ENCODE measurements at regions not wholly inside any gene's neighbourhood (a gene's known extent, or its start where the extent isn't known, plus 50 kb on each side); places are given as distances from the start of the nearest gene placed in this dataset.
"Not testable (repeated sequence)": the region's sequence is repeated elsewhere in the genome, so short reads cannot be mapped to it uniquely, and the experiment has no call there.

DNA sequence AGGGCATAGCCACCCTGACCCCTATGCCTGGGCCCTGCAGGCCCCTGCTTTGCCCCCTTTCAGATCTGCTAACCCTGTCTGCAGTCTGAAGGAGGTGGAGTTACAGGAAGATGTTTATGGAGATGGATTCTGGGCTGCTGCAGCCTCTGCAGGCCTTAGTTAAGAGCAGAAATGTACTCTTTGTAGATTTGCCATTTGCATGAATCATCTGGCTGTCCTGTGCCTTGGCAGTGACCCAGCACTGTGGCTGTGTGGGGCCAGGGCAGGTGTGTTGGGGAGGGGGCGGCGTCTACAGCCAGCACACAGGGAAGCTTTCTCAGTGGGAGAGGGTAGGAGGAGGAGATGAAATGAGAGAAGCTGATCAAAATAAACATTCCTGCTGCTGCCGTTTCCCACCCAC, 867.3 kb downstream of the PLA2G4A start:
- Histone ChIP-seq H3K27me3 (ENCODE audit: control insufficient read depth, insufficient read depth, low read length, poor library complexity, severe bottlenecking) (no peaks in the 10 kb centered on the region), H3K36me3 (ENCODE audit: control insufficient read depth, insufficient read depth, low read length) (no peaks in the 10 kb centered on the region), H3K4me3 (ENCODE audit: insufficient read depth, low read depth, low read length) (no peak overlapping the region), H3K9me3 (ENCODE audit: control insufficient read depth, low read length) (no peaks in the 10 kb centered on the region), H3K27ac (ENCODE audit: insufficient read depth, low read depth, low read length, poor library complexity, severe bottlenecking) (no peak overlapping the region), H3K4me1 (ENCODE audit: control insufficient read depth, insufficient read depth, low read length) (no peaks in the 10 kb centered on the region)
- 93 to 96% methylated on average over 3 of the region's 3 CpGs for WGBS, 2 experiments

DNA sequence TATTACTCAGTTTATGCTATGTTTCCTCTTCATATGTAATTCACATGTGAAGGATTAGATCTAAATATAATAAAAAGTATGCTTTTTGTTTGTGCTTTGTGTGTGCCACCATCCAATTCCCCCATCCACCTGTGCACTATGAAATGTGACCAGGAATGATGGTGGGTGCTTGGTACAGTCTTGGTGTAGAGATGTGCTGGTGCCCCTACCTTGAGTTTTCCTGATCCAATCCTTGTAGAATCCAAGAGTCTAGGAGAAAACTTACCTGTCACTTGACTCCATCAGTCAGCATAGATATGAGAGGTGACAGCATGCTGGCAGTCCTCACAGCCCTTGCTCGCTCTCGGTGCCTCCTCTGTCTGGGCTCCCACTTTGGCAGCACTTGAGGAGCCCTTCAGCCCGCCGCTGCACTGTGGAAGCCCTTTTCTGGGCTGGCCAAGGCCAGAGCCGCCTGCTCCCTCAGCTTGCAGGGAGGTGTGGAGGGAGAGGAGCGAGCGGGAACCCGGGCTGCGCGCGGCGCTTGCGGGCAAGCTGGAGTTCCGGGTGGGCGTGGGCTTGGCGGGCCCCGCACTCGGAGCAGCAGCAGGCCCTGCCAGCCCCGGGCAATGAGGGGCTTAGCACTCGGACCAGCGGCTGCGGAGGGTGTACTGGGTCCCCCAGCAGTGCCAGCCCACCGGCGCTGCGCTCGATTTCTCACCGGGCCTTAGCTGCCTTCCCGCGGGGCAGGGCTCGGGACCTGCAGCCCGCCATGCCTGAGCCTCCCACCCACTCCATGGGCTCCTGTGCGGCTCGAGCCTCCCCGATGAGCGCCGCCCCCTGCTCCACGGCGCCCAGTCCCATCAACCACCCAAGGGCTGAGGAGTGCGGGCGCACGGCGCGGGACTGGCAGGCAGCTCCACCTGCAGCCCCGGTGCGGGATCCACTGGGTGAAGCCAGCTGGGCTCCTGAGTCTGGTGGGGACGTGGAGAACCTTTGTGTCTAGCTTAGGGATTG, 874.7 kb downstream of the PLA2G4A start:
- H3K36me3 ChIP-seq (ENCODE audit: control insufficient read depth, insufficient read depth, low read length); H3K27me3 ChIP-seq (ENCODE audit: control insufficient read depth, insufficient read depth, low read length, poor library complexity, severe bottlenecking); H3K9me3 ChIP-seq (ENCODE audit: control insufficient read depth, low read length); H3K4me1 ChIP-seq (ENCODE audit: control insufficient read depth, insufficient read depth, low read length); H3K27ac ChIP-seq (ENCODE audit: insufficient read depth, low read depth, low read length, poor library complexity, severe bottlenecking); H3K4me3 ChIP-seq (ENCODE audit: insufficient read depth, low read depth, low read length): not testable (repeated sequence)
- WGBS, 2 experiments: 92 to 94% methylated on average over 37 to 46 of the region's 46 CpGs

DNA sequence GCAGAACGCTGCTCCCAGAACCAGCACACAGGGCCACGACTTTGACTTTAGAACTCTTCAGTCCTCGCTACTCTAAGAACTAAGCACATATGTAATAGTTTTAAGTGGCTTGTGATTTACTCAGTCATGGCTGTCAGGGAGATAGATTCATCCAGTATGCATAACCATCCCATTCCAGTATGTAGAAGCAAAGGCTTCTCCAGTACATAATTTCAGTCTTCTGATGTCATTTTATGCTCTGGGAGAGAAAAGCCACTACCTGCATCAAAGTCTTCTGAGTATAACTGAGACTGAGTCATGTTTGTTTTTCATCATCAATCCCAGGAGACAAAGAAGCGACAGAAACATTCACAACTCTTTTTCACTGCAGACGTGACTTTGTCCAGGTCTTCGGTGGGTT, 885.7 kb downstream of the PLA2G4A start:
- WGBS, 2 experiments: 89 to 92% methylated on average over 5 to 6 of the region's 6 CpGs
- Histone ChIP-seq H3K27me3 (ENCODE audit: control insufficient read depth, insufficient read depth, low read length, poor library complexity, severe bottlenecking) (no peaks in the 10 kb centered on the region), H3K9me3 (ENCODE audit: control insufficient read depth, low read length) (no peaks in the 10 kb centered on the region), H3K4me1 (ENCODE audit: control insufficient read depth, insufficient read depth, low read length) (no peaks in the 10 kb centered on the region), H3K4me3 (ENCODE audit: insufficient read depth, low read depth, low read length) (no peak overlapping the region), H3K36me3 (ENCODE audit: control insufficient read depth, insufficient read depth, low read length) (no peaks in the 10 kb centered on the region), H3K27ac (ENCODE audit: insufficient read depth, low read depth, low read length, poor library complexity, severe bottlenecking) (no peak overlapping the region)

DNA sequence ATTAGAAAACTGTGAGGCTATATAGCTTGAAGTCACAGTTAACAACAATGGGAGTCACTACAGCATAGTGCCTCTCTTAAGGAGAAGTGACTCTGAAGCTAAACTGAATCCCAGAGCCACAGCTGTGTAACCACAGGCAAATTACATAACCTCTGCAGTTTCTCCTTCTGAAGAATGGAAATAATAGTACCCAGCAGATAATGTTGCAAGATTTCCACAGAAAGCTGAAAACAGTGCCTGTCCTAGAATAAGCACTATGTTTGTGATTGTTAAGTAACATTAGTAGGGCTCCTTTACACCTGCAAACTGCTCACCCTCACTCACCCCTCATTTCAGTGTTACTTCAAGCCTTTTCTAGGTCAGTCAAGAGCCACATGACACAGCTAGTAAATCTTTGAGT, 886.7 kb downstream of the PLA2G4A start:
- Histone ChIP-seq H3K27me3 (ENCODE audit: control insufficient read depth, insufficient read depth, low read length, poor library complexity, severe bottlenecking) (no peaks in the 10 kb centered on the region), H3K36me3 (ENCODE audit: control insufficient read depth, insufficient read depth, low read length) (no peaks in the 10 kb centered on the region)

DNA sequence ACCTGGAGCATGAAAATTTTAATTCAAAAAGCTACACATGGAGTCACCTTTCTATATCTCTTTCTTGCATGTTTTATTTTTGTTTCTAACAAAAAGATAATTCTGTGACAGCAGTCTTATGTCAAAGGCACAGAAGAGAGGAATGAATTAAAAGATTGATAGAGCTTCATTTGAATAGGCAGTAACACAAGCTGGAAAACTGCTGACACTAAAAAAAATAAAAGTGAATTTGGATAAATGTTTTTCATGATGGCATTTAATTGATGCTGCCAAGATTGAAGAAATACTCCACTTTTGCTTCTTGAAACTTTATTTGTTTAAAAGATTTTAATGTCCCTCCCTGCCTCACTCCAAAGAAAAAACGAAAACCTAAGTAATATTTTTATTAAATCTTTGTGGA, 887.4 kb downstream of the PLA2G4A start:
- Histone ChIP-seq H3K27me3 (ENCODE audit: control insufficient read depth, insufficient read depth, low read length, poor library complexity, severe bottlenecking) (no peaks in the 10 kb centered on the region), H3K9me3 (ENCODE audit: control insufficient read depth, low read length) (no peaks in the 10 kb centered on the region), H3K4me3 (ENCODE audit: insufficient read depth, low read depth, low read length) (no peak overlapping the region), H3K36me3 (ENCODE audit: control insufficient read depth, insufficient read depth, low read length) (no peaks in the 10 kb centered on the region), H3K27ac (ENCODE audit: insufficient read depth, low read depth, low read length, poor library complexity, severe bottlenecking) (no peak overlapping the region), H3K4me1 (ENCODE audit: control insufficient read depth, insufficient read depth, low read length) (no peaks in the 10 kb centered on the region)
- no CpG with 5 or more reads among the region's 1 CpG for WGBS, 2 experiments

More for the DNA sequence above, 886.7 kb downstream of the PLA2G4A start:
- H3K9me3 ChIP-seq (ENCODE audit: control insufficient read depth, low read length): no peaks in the 10 kb centered on the region
- H3K4me1 ChIP-seq (ENCODE audit: control insufficient read depth, insufficient read depth, low read length): no peaks in the 10 kb centered on the region
- H3K4me3 ChIP-seq (ENCODE audit: insufficient read depth, low read depth, low read length): no peak overlapping the region
- no peak overlapping the region for H3K27ac ChIP-seq (ENCODE audit: insufficient read depth, low read depth, low read length, poor library complexity, severe bottlenecking)

DNA sequence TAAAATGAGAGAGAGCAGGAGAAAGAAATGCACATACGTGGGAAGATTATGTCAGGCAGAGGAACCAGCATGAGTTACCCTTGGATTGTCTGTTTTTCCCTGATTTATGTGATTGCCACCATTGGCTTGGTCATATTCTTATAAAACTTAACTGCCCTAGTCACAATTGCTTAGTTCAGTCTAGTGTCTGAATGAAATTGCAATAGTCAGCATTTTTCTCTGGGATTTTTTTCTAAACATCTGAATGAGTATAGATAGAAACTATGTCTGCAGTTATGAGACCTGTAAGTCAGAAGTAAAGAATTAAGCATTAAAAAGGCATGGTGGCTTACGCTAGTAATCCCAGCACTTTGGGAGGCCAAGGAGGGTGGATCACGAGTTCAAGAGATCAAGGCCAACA, 889.8 kb downstream of the PLA2G4A start:
- Histone ChIP-seq H3K4me1 (ENCODE audit: control insufficient read depth, insufficient read depth, low read length) (no peaks in the 10 kb centered on the region), H3K4me3 (ENCODE audit: insufficient read depth, low read depth, low read length) (no peak overlapping the region), H3K27me3 (ENCODE audit: control insufficient read depth, insufficient read depth, low read length, poor library complexity, severe bottlenecking) (no peaks in the 10 kb centered on the region), H3K36me3 (ENCODE audit: control insufficient read depth, insufficient read depth, low read length) (no peaks in the 10 kb centered on the region), H3K27ac (ENCODE audit: insufficient read depth, low read depth, low read length, poor library complexity, severe bottlenecking) (no peak overlapping the region), H3K9me3 (ENCODE audit: control insufficient read depth, low read length) (no peaks in the 10 kb centered on the region)
- 88 to 90% methylated on average over 3 of the region's 3 CpGs for WGBS, 2 experiments

DNA sequence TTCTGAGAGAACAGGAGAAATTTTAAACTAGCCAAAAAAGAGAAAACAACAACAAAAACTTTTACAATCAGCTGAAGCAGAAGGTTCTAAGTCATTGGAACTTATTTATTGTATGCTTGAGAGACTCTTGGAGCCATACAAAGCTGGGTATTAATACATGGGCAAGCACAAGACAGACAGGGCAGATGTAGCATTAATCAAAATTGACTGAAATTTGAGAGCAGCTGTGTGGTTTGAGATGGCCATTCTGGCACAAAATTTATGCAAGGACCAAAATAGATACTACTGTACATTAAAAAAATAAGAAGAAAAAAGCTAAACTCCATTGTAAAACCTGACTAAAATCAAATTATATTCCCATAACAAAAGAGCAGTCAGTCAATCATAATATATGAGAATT, 892.5 kb downstream of the PLA2G4A start:
- Histone ChIP-seq H3K4me3 (ENCODE audit: insufficient read depth, low read depth, low read length) (no peak overlapping the region), H3K4me1 (ENCODE audit: control insufficient read depth, insufficient read depth, low read length) (no peaks in the 10 kb centered on the region), H3K36me3 (ENCODE audit: control insufficient read depth, insufficient read depth, low read length) (no peaks in the 10 kb centered on the region), H3K27me3 (ENCODE audit: control insufficient read depth, insufficient read depth, low read length, poor library complexity, severe bottlenecking) (no peaks in the 10 kb centered on the region), H3K9me3 (ENCODE audit: control insufficient read depth, low read length) (no peaks in the 10 kb centered on the region), H3K27ac (ENCODE audit: insufficient read depth, low read depth, low read length, poor library complexity, severe bottlenecking) (no peak overlapping the region)

DNA sequence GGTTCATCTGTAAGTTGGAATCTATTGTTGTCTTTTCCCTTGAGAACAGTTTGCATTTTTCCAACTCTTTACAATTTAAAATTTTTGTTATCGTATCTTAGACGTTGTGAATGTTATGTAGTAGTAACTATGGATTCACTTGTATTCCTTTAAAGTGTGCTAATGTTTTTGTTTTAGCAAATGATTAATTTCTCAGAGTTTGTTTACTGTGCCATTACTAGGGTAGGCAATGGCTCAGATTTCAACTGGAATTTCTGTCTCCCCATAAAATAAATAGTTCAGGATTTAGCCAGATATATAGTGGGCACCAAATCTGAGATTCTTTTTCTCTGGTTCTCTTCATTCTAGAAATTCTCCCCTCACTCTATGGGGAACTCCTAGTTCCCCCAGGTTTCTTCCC, 896.5 kb downstream of the PLA2G4A start:
- no peak overlapping the region for H3K4me3 ChIP-seq (ENCODE audit: insufficient read depth, low read depth, low read length)
- no peaks in the 10 kb centered on the region for H3K27me3 ChIP-seq (ENCODE audit: control insufficient read depth, insufficient read depth, low read length, poor library complexity, severe bottlenecking)

DNA sequence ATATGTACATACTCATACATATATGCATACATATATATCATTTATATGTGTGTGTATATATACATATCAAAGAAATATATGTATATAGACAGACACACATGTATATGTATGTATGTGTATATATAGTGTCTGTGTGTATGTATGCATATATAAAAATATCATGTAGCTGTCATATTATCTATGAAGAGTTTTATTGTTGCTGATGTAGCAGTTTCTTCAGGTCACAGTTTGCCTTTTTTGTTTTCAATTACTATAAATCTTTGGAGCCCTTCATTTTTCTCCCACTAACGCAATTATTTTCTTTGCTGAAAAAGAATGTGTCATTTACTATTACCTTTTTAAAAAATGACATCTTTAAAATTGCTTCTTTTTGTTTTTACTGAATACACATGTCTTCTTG, 904.5 kb downstream of the PLA2G4A start:
- no peaks in the 10 kb centered on the region for H3K4me1 ChIP-seq (ENCODE audit: control insufficient read depth, insufficient read depth, low read length)
- no peak overlapping the region for H3K27ac ChIP-seq (ENCODE audit: insufficient read depth, low read depth, low read length, poor library complexity, severe bottlenecking)
- no peaks in the 10 kb centered on the region for H3K9me3 ChIP-seq (ENCODE audit: control insufficient read depth, low read length)
- no peaks in the 10 kb centered on the region for H3K27me3 ChIP-seq (ENCODE audit: control insufficient read depth, insufficient read depth, low read length, poor library complexity, severe bottlenecking)
- no CpG with 5 or more reads among the region's 1 CpG for WGBS, 2 experiments
- H3K36me3 ChIP-seq (ENCODE audit: control insufficient read depth, insufficient read depth, low read length): no peaks in the 10 kb centered on the region
- no peak overlapping the region for H3K4me3 ChIP-seq (ENCODE audit: insufficient read depth, low read depth, low read length)

More for the DNA sequence above, 896.5 kb downstream of the PLA2G4A start:
- Histone ChIP-seq H3K27ac (ENCODE audit: insufficient read depth, low read depth, low read length, poor library complexity, severe bottlenecking) (no peak overlapping the region), H3K36me3 (ENCODE audit: control insufficient read depth, insufficient read depth, low read length) (no peaks in the 10 kb centered on the region), H3K9me3 (ENCODE audit: control insufficient read depth, low read length) (no peaks in the 10 kb centered on the region), H3K4me1 (ENCODE audit: control insufficient read depth, insufficient read depth, low read length) (no peaks in the 10 kb centered on the region)
- 94 to 95% methylated on average over 2 of the region's 2 CpGs for WGBS, 2 experiments

DNA sequence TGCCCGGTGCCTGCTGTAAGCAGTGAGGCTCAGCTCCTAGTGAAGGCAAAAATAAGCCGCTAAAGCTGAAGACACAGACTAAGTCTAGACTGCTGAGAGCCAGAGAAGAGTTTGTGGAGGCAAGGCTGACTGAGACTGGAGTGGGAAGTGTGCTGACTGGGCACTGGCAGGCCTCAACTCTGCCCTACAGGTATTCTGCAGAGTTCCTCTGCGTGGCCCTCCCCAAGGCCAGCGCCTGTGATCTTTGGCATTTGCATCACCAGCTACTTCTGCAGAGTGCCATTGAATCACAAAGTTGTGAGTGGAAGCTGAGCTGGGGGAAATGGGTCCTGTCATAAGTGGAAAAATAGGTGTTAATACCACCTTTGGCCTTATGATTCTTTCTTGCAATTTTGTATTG, 905.7 kb downstream of the PLA2G4A start:
- no peaks in the 10 kb centered on the region for H3K4me1 ChIP-seq (ENCODE audit: control insufficient read depth, insufficient read depth, low read length)
- H3K4me3 ChIP-seq (ENCODE audit: insufficient read depth, low read depth, low read length): no peak overlapping the region
- WGBS, 2 experiments: 92% methylated on average over 4 of the region's 4 CpGs
- H3K9me3 ChIP-seq (ENCODE audit: control insufficient read depth, low read length): no peaks in the 10 kb centered on the region
- no peaks in the 10 kb centered on the region for H3K27me3 ChIP-seq (ENCODE audit: control insufficient read depth, insufficient read depth, low read length, poor library complexity, severe bottlenecking)
- no peaks in the 10 kb centered on the region for H3K36me3 ChIP-seq (ENCODE audit: control insufficient read depth, insufficient read depth, low read length)
- no peak overlapping the region for H3K27ac ChIP-seq (ENCODE audit: insufficient read depth, low read depth, low read length, poor library complexity, severe bottlenecking)
